ENCODE measurements at regions not wholly inside any gene's neighbourhood (a gene's known extent, or its start where the extent isn't known, plus 50 kb on each side); places are given as distances from the start of the nearest gene placed in this dataset.

DNA sequence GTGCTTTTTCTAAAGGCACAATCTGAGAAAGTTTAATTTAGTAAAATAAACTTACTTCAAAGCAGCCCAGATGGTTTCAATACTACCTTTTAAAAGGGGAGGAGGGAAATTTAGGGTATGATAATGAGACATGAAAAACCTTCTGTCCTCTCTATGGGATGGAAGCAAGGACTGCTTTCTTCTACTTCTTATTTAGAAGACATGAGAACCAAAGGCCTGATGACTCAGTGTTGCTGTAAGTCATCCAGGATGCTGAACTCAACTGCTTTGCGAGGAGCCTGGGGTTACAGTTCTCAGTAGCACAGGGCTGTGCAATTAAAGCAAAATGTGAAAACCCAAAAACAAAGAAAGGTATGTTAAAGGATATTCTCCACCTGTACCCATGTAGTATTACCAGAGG, 140.8 kb upstream of the EDNRA start:
- peaks cover 0 to 11% (median 3%) of the 10 kb centered on the region in 7 donors for H3K9me3 Mint-ChIP-seq
- H3K36me3 Mint-ChIP-seq, result no peaks in the 10 kb centered on the region
- ATAC-seq (ENCODE audit: low read depth in 2 of 2), result no peak
- no peaks in the 10 kb centered on the region for H3K4me1 Mint-ChIP-seq
- no peak overlapping the region for H3K4me3 Mint-ChIP-seq
- H3K27me3 Mint-ChIP-seq, result no peaks in the 10 kb centered on the region
- no peak for DNase-seq
- no peak overlapping the region for H3K27ac Mint-ChIP-seq

GRCh38 chr4:147340591-147341120, 140.2 kb upstream of the EDNRA start:
- no peak overlapping the region for H3K4me3 Mint-ChIP-seq
- H3K4me1 Mint-ChIP-seq, result no peaks in the 10 kb centered on the region
- H3K9me3 Mint-ChIP-seq, result peaks cover 0 to 11% (median 3%) of the 10 kb centered on the region in 7 donors
- ATAC-seq (ENCODE audit: low read depth in 2 of 2), result no peak
- no peak for DNase-seq
- H3K27me3 Mint-ChIP-seq, result no peaks in the 10 kb centered on the region
- H3K36me3 Mint-ChIP-seq, result no peaks in the 10 kb centered on the region
- no peak overlapping the region for H3K27ac Mint-ChIP-seq

GRCh38 chr4:147343692-147344091, 137.2 kb upstream of the EDNRA start:
- Mint-ChIP-seq H3K36me3 (no peaks in the 10 kb centered on the region), H3K27ac (no peak overlapping the region), H3K4me3 (no peak overlapping the region), H3K27me3 (no peaks in the 10 kb centered on the region), H3K4me1 (no peaks in the 10 kb centered on the region), H3K9me3 (peaks cover 0 to 8% (median 3%) of the 10 kb centered on the region in 7 donors)
- ATAC-seq (ENCODE audit: low read depth in 2 of 2) (no peak), DNase-seq (no peak)

- Mint-ChIP-seq H3K27me3 (no peaks in the 10 kb centered on the region), H3K27ac (no peak overlapping the region), H3K9me3 (peaks cover 0 to 8% (median 2%) of the 10 kb centered on the region in 7 donors), H3K36me3 (no peaks in the 10 kb centered on the region), H3K4me3 (no peak overlapping the region), H3K4me1 (no peaks in the 10 kb centered on the region)
- DNase-seq, result no peak
- no peak for ATAC-seq (ENCODE audit: low read depth in 2 of 2)
Observed at GRCh38 chr4:147345662-147346061, 135.2 kb upstream of the EDNRA start.

- no peaks in the 10 kb centered on the region for H3K36me3 Mint-ChIP-seq
- H3K27me3 Mint-ChIP-seq, result no peaks in the 10 kb centered on the region
- H3K4me3 Mint-ChIP-seq, result no peak overlapping the region
- no peaks in the 10 kb centered on the region for H3K4me1 Mint-ChIP-seq
- H3K27ac Mint-ChIP-seq, result no peak overlapping the region
- DNase-seq (no peak), ATAC-seq (ENCODE audit: low read depth in 2 of 2) (no peak)
- H3K9me3 Mint-ChIP-seq, result peaks cover 0 to 8% (median 1%) of the 10 kb centered on the region in 7 donors
Observed at GRCh38 chr4:147347217-147347616, 133.7 kb upstream of the EDNRA start.

DNA sequence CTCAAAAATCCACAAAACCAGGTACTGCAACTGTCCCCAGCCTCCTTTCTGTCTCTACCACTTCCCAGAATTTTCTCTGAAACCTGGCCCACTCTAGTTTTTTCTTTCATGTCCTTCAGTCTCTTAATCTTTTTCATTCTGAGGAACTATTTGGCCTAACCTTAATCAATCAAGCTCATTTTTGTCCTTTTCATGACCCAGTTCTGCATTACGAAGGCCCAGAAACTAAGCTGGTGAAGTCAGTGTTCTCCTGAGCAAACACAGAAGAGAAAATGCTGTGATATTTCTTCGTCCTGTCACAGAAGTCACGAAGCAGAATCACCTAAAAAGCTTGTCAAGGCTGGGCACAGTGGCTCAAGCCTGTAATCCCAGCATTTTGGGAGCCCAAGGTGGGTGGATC, 131.7 kb upstream of the EDNRA start:
- Mint-ChIP-seq H3K27me3 (no peaks in the 10 kb centered on the region), H3K36me3 (no peaks in the 10 kb centered on the region), H3K4me3 (no peak overlapping the region), H3K9me3 (peaks cover 0 to 9% (median 0%) of the 10 kb centered on the region in 7 donors), H3K4me1 (no peaks in the 10 kb centered on the region), H3K27ac (peak overlapping the region in 1 of 6 donors; percentile 3)
- ATAC-seq (ENCODE audit: low read depth in 2 of 2) (no peak), DNase-seq (no peak)

DNA sequence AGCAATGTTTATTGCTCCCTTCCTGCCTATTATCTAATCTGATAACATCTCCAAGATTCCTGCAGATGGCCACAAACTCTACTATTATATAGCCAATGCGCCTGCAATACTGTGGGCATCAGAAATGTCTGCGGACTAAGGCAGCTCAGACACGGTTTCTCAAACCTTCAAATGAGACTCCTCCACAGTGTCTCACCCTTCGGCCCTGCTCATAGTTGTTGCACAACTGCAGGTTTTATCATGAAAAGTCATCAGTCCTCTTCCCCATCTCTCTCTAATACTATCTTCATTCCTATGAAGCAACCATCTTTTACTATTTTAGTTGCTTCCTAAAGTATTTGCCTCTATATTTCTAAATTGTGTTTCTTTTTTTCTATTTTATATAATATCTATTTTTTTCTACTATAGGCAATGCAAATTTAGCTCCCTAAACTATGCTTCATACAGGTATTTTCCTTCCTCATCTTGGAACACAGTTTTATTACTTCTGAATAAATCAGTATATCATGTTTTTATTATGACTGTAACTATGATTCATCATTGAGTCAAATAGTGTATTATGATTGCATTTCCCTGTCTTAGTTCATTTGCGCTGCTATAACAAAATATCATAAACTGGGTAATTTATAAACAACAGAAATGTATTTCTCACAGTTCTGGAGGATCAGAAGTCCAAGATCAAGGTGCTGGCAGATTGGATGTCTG, 129.7 kb upstream of the EDNRA start:
- Mint-ChIP-seq H3K4me1 (no peaks in the 10 kb centered on the region), H3K4me3 (no peak overlapping the region), H3K36me3 (no peaks in the 10 kb centered on the region), H3K27ac (no peak overlapping the region), H3K9me3 (peaks cover 0 to 9% (median 2%) of the 10 kb centered on the region in 7 donors), H3K27me3 (no peaks in the 10 kb centered on the region)
- DNase-seq, result no peak
- no peak for ATAC-seq (ENCODE audit: low read depth in 2 of 2)

DNA sequence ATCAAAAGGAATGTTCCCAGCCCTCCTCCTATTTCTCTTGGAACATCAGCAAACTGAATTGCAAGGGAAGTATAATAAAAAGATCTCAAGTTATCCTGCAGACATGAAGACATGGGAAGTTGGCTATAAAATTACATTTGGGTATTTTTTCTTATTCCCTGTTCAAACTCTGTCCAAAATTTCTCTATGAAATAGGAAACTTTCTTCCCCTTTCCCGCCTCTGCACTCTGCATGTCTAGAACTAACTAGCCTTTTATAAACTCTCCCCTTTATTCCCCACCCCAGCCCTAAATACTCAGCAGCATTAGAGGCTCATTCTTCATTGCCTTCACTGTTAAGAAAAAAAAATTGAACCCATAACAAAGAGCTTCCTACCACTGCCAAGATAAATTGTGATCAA, 126.7 kb upstream of the EDNRA start:
- H3K4me3 Mint-ChIP-seq, result no peak overlapping the region
- H3K9me3 Mint-ChIP-seq, result peaks cover 0 to 13% (median 5%) of the 10 kb centered on the region in 7 donors
- ATAC-seq (ENCODE audit: low read depth in 2 of 2) (no peak), DNase-seq (no peak)
- H3K27ac Mint-ChIP-seq, result no peak overlapping the region
- H3K4me1 Mint-ChIP-seq, result no peaks in the 10 kb centered on the region
- no peaks in the 10 kb centered on the region for H3K27me3 Mint-ChIP-seq
- H3K36me3 Mint-ChIP-seq, result no peaks in the 10 kb centered on the region

DNA sequence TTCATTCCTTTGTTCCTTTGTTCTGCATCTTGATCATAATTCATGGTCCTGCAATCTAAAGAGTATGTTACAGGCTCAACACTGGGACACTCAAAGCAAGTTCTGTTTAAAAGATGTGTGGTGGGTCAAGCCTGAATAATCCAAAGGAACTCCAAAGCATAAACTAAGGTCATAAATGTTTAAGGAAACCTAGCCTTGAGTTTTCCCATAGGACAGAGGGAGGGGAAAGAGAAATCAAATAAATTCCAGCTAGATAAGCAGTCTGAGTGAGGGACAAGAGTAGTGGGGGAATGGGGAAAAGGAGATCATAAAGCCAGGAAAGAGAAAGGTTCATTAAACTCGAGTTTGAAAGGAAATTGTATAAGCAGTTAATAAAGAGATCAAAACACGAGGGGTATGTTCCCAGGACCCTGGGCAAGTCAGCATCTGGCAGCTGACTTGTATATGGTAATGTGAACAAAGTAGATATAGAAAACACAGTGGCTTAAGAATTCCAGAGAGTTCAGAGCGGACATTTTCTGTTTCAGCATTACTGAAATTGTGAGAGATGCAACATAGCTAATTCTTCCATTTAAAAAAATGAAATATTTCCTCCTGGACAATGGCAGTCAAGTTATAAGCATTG, 125.8 kb upstream of the EDNRA start:
- H3K27ac Mint-ChIP-seq, result no peak overlapping the region
- peaks cover 0 to 14% (median 6%) of the 10 kb centered on the region in 7 donors for H3K9me3 Mint-ChIP-seq
- H3K4me1 Mint-ChIP-seq, result no peaks in the 10 kb centered on the region
- ATAC-seq (ENCODE audit: low read depth in 2 of 2), result no peak
- DNase-seq, result no peak
- H3K36me3 Mint-ChIP-seq, result no peaks in the 10 kb centered on the region
- no peaks in the 10 kb centered on the region for H3K27me3 Mint-ChIP-seq
- no peak overlapping the region for H3K4me3 Mint-ChIP-seq

DNA sequence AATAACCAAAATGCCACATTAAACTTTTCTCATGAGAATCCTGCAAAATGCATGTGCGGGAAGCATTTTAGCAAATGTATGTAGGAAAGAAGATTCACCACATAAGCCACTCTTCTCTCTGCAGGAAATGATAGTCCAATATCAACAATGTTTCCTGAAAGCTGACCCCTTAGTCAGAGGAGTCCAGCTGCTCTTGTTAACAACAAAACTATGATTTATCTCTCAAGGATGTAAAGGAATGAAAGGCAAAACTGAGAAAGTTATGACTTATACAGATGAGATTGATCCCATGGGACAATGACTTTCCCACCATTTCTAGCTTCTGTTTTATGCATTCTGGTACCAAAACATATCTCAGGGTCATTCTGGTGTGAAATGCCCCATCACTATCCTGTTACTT, 125.0 kb upstream of the EDNRA start:
- Mint-ChIP-seq H3K9me3 (peaks cover 0 to 14% (median 6%) of the 10 kb centered on the region in 7 donors), H3K36me3 (no peaks in the 10 kb centered on the region), H3K4me3 (no peak overlapping the region), H3K4me1 (no peaks in the 10 kb centered on the region), H3K27me3 (no peaks in the 10 kb centered on the region), H3K27ac (no peak overlapping the region)
- ATAC-seq (ENCODE audit: low read depth in 2 of 2) (no peak), DNase-seq (no peak)

GRCh38 chr4:147360301-147360700, 120.6 kb upstream of the EDNRA start:
- DNase-seq (no peak), ATAC-seq (ENCODE audit: low read depth in 2 of 2) (no peak)
- Mint-ChIP-seq H3K9me3 (peaks cover 0 to 14% (median 7%) of the 10 kb centered on the region in 7 donors), H3K27ac (no peak overlapping the region), H3K4me1 (no peaks in the 10 kb centered on the region), H3K4me3 (no peak overlapping the region), H3K27me3 (no peaks in the 10 kb centered on the region), H3K36me3 (no peaks in the 10 kb centered on the region)

DNA sequence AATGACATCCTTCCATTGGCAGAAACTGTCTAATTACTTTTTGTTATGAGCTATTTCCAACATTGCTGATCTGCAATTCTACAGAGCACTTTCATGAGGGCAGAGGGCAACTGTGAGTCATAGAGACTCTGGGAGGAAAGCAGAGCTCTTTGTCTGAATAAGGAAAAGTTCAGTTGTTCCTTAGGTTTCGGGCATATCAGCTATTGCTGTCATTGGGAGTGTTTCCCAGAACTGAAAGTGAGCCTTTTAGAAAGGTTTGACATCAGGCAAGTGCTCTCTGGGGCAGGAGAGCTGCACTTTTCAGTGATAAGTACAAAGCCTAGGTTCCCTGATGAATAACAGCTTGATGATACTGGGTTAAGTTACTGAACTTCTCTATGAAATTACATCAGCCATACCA, 119.2 kb upstream of the EDNRA start:
- Mint-ChIP-seq H3K9me3 (peaks cover 0 to 11% (median 8%) of the 10 kb centered on the region in 7 donors), H3K27ac (no peak overlapping the region), H3K4me3 (no peak overlapping the region), H3K4me1 (no peaks in the 10 kb centered on the region), H3K27me3 (no peaks in the 10 kb centered on the region), H3K36me3 (no peaks in the 10 kb centered on the region)
- no peak for ATAC-seq (ENCODE audit: low read depth in 2 of 2)
- no peak for DNase-seq

GRCh38 chr4:147362938-147363337, 118.0 kb upstream of the EDNRA start:
- ATAC-seq (ENCODE audit: low read depth in 2 of 2), result no peak
- H3K27ac Mint-ChIP-seq, result no peak overlapping the region

GRCh38 chr4:147363514-147363913, 117.4 kb upstream of the EDNRA start:
- DNase-seq, result no peak
- Mint-ChIP-seq H3K27ac (no peak overlapping the region), H3K4me3 (no peak overlapping the region), H3K36me3 (no peaks in the 10 kb centered on the region), H3K4me1 (no peaks in the 10 kb centered on the region), H3K27me3 (no peaks in the 10 kb centered on the region), H3K9me3 (peaks cover 0 to 8% (median 6%) of the 10 kb centered on the region in 7 donors)
- no peak for ATAC-seq (ENCODE audit: low read depth in 2 of 2)

More at GRCh38 chr4:147362938-147363337, 118.0 kb upstream of the EDNRA start:
- peaks cover 0 to 8% (median 6%) of the 10 kb centered on the region in 7 donors for H3K9me3 Mint-ChIP-seq
- H3K4me1 Mint-ChIP-seq, result no peaks in the 10 kb centered on the region
- H3K27me3 Mint-ChIP-seq, result no peaks in the 10 kb centered on the region
- DNase-seq, result no peak
- no peak overlapping the region for H3K4me3 Mint-ChIP-seq
- no peaks in the 10 kb centered on the region for H3K36me3 Mint-ChIP-seq

All from naive B cell (primary cell).